GM21528 (cell line): ENCODE measurements at regions not wholly inside any gene's neighbourhood (a gene's known extent, or its start where the extent isn't known, plus 50 kb on each side); places are given as distances from the start of the nearest gene placed in this dataset.

ENCODE experiments used
- ATAC-seq: cut with Tn5 transposase; IDR thresholded peaks from one replicate; pipeline ENCODE4 v1.9.1; 2021; ENCODE audit warnings: mild to moderate bottlenecking, moderate library complexity; ENCODE audit not compliant: unreplicated experiment, low FRiP score

DNA sequence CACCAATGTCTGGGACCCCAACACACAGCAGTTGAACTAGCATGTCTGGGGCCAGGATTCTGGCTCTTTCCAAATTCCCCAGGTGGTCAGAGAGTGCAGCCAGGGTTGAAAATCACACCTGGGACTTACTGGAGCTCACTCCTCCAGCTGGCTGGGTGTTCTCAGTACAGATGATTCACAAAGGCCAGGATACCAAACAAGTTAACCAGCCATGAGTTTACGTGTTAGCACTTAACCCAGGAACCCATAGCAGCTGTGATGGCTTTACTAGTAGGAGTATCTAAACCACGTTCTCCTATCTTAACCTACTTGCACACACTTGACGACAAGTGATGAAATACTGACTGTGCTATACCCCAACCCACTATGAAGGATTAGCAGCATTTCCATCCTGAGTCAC, 222.8 kb downstream of the FBXO15 start:
- no peak for ATAC-seq

DNA sequence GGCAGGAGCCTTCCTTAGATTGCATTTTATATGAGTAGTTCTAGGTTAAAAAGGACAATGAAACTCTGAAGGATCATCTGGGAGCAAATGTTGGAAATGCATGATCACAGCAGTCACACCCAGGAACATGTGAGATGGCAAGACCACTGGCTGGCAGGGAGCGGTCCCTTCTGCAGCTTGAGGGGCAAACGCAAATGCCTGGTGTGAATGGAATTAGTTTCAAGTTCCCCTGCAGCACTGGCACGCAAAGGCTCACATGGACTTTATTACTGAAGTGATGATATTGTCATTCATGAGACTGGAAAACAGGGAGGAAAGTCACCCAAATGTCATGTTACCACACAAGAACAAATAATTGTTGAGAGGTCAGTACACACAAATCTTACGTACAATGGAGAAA, 223.3 kb downstream of the FBXO15 start:
- no peak for ATAC-seq

DNA sequence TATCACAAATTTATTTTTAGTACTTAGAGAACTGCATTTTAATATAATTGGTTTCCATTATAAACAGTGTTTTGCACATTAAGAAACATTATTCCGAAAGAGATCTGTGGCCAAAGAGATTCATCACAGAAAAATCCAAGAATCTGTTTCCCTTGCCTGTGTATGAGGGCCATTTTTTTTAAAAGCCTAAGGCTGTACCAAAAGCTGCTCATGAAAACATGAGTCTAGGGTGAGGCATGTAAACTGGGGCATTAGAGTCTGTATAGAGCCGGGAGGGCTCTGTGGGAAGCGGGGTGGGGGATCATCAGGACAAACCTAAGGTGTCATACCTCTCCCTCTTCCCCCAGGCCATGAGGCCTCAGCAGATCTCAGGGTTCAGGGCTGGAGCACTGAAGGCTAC, 223.8 kb downstream of the FBXO15 start:
- ATAC-seq: no peak

DNA sequence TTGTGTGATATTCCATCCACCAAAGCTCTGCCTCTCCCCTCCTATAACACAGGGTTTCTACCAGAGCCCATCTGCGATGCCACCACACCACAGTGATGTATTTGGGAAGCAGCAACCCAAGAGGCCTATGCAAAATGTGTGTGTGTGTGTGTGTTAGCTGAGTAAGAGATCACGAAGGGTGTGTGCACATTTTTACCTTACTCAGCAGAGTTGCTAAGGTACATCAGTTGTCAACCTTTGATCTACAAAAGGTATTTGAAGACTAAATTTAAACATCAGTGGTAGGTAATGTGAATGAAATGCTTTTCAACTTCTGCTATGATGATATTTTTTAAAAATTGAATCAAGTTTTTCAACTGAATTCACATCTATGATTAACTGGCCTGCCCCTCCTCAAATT, 227.6 kb downstream of the FBXO15 start:
- no peak for ATAC-seq

DNA sequence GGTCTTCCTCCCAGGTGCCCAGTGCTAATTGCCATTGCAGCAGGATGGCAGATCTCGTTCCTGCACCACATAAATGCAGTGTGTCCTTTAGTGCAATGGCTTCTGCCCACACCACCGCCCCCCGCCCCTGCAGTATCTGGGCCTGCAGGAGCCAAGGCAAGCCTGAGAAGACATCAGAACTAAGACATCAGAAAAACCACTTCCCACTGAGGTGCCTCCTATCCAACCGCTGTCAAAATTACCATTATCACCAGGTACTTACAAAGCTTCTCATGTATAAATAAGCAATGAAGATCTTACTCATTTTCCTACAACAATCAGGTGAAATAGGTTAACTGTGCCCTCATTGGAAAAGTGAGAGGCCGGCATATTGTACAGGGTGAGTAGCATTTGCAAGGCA, 228.8 kb downstream of the FBXO15 start:
- no peak for ATAC-seq

DNA sequence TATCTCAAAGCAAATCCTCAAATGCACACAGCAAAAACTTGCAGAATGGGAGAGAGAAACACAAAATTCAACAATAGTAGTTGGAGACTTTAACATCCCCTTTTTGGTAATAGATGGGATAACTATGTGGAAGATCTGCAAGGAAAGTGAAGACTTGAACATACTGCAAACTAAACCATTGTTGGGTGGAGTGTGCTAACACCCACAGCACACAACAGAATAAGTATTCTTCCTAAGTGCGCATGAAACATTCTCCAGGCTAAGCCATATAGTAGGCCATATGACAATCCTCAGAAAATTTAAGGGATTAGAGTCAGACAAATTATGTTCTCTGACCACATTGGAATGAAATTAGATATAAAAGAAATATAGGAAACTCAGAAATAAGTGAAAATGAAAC, 230.6 kb downstream of the FBXO15 start:
- ATAC-seq: no peak

DNA sequence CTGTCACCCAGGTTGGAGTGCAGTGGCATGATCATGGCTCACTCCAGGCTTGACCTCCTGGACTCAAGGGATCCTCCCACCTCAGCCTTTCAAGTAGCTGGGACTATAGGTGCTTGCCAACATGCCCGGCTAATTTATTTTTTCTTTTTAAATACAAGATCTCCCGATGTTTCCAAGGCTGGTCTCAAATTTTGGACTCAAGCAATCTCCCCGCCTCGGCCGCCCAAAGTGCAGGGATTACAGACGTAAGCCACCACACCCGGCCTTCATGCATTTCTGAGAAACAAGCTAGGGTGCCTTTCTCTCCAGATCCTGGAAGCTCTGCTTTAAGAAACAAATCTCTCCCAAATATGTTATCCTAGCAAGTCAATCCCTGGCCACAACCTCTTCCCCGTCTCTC, 234.1 kb downstream of the FBXO15 start:
- no peak for ATAC-seq

DNA sequence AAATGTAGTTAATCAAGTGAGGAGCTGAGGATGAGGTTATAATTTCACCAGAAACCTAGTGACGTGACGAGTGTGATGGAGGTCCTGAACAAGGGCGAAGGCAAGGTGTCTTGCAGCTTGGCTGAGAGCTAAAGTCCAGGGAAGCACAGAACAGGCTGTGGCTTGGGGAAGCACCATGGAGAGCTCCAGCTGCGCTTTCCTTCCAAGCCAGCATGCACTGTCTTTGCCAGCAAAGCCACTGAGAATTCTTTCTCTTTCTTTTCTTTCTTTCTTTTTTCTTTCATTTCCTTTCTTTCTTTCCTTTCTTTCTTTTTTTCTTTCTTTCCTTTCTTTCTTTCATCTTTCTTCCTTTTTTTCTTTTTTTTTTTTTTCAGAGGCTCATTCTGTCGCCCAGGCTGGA, 239.3 kb downstream of the FBXO15 start:
- no peak for ATAC-seq

DNA sequence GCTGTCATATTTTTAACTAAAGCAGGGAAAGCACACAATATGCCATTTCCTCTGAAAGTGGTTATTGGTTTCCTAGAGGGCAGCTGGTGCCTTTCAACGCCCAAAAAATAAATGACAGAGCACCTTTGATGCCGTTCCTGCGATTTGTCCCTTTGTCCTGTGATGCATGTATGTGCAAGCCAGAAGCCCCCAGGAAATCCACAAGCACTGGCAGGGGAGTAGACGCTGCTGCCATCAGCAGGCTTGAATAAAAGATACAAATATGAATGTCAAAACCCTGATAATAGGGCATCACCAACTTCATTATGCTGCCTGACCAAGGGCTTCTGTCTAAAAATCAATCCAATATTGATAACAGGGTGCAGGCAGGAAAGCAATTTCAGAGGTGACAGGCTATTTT, 246.1 kb downstream of the FBXO15 start:
- ATAC-seq: no peak

DNA sequence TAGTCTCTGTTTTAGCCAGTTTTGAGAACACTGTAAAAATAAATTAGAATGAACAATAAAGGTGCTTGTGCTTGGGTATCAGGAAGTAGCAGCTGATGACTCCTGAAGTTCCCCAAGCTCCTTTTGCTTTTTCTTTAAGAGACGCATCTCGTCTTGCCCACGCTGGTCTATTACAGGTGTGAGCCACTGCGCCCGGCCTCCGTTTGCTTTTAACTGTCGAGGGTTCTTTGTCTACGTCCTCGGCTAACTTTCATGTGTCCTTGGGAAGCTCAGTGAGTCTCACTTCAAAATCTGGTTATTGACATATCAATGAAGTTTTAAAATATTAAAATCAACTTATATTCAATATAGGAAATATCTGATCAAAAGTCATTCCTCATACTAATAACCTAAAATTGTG, 246.5 kb downstream of the FBXO15 start:
- ATAC-seq: no peak

DNA sequence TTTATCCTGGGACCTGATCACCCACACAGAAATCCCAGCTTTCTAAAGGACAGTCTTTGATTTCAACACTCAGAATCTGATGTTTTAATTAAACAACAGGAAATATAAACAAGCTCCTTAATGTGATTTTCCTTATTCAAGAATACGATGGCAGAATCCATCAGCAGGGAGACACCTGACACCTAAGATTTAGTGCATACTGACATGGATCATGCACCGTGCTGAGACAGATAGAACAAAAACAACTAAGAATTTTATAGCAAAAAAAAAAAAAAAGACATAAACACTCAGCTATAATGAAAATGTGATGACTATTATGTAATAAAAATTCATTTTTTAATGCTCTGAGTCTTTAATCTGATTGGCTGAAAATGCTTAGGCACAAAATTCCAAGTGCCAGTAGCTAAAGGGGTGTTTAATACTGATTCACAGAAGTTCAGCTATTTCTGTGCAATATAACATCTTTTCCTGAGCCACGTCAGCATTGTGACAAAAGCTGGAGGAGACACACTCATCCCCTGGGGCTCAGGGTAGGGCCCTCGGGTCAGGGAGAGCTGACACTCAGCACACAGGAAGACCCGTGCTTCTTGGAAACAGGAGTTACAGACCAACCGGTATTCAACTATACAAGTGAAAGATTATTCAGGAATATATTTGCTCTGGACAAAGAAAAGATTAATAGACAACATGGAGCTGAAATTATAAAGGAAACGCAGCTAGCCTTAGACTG, 247.4 kb downstream of the FBXO15 start:
- ATAC-seq: no peak

DNA sequence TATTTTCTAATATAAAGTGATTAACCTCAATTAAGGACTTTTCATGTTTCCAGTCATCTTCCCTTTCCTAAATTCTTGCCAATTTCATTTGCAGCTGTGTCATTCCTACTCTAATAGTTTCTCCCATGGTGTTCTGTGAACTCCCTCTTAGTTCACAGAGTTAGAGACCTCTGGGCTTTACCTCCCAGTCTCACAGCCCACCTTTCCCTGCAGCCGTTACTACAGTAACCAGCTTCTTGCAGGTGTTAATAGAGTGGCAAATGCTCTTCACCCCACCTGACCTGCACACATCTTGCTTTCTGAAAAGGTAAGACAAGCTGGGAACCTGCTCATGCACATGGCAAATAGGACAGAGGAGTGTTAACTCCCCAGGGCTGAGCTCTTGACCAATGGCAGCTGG, 250.1 kb downstream of the FBXO15 start:
- no peak for ATAC-seq

DNA sequence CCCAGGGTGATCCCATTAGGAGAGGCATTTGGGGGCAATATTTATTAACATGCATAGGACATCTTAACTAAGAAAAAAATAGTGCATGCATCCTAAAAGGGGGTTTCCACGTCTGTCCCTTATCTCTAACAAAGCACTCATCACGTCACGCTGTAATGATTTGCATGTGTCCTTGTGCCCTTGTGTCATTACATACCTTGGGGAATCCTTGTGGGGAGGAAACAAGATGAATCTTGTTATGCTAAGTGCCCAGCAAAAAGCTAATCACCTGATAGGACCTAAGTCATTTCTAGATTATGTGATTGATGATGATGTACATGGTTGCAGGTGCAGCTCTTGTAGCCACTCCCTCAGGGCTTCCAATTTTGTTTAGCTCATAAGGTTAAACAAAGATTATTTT, 250.9 kb downstream of the FBXO15 start:
- no peak for ATAC-seq

DNA sequence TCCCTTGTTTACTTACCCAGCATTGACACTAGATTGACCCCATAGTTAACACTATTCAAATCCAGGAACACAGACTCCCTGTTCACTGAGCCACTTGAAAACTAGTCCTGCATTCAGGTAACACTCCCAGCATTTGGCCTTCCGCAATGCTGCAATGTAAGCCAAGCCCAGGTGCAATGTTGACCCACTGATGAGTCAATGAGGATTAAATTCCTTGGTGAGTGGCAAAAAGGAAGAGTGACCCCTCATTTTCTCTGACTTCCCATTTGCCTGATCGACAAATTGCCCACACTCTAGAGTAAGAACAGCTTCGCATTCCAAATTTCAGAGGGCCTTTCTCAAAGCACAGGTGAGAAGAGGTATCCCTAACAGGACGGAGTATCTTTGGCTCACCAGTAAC, 251.9 kb downstream of the FBXO15 start:
- no peak for ATAC-seq

DNA sequence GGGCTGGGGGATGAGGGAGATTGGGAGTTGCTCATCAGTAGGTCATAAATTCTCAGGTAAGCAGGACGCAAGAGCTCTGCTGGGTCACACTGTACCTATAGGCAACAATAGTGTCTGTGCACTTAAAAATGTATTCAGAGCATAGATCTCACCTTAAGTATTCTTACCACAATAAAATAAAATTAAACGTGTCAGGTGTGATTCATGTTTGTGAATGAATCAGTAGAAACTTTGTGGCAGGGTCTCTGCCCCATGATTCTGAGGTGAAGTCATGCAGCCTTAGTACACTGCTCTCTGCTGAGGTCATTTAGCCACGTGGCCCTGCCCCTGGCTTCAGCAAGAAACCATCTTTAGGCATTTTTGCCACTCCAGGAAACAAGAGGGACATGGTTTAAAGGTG, 253.8 kb downstream of the FBXO15 start:
- no peak for ATAC-seq

DNA sequence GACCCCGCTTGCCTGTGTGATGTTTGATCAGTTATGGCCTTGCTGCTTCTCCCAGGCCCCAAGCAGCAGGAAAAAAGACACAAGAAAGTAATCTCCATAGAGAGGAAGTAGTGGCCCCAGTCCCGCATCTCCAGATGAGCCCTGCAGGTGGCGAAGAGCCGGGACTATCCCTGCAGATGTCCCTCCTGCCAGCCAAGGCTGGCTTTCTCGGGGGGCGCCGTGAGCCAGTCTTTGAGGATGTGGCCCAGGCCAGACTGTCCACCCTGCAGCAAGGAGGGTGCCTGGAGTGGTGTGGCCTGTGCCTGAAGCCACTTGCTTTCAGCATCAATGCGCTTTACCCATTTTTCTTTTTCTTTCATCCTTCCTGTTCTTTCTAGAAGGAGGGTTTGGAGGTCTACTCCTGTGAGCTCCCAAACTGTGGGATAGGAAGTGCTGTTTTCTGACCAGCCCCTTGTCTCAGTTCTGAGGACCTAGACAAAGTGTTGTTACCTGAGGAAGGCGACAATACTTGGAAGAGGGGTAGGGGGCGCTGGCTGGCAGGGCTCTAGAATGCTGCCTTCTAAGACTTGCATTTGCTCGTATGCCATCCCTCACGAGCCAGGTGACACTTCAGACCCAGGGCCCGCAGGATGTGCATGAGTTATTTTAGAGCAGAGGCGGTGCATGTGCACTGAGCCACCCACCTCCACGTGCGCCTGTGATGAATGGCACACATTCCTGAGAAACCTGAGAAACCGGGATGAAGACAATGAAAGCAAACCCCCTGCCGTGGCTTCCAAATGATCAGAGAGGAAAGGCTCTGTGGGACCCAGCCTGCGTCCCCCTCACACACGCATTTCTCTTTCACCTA, 255.8 kb downstream of the FBXO15 start:
- ATAC-seq: no peak

DNA sequence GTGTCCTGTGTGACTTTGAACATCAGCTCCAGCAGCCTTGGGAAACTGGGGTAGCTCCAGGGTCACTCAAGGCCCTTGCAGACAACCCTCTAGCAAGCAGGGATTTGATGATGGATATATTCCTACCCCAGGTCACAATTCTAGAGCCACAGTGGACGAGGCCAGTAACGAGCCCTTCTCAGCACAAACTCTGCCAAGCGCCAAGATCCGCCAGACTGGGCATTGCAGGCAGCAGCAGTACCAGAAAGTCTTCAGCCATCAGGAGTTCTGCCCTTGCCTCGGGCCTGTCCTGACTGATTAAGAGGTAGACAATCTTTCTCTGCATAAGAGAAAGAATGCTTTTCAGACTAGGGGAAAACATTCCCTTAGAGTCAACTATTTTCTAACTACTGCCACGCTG, 259.1 kb downstream of the FBXO15 start:
- no peak for ATAC-seq

DNA sequence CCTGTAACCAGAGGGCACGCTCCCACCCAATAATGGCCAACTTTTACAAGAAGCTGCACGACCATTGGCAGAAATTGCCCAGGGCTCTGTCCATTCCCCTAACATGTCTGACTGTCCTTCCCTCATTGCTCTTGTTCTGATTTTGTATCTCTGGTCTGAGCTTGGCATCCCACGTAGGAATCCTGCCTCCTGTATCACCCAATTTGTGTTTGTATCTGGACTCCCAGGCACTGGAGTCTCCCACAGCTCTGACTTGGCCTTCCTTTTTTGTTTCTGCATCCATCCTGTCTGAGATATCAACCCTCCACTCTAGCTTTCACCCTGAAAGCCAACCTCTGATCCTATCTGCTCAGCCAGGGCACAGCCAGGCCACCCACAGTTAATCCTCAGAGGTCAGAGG, 259.8 kb downstream of the FBXO15 start:
- ATAC-seq: no peak

DNA sequence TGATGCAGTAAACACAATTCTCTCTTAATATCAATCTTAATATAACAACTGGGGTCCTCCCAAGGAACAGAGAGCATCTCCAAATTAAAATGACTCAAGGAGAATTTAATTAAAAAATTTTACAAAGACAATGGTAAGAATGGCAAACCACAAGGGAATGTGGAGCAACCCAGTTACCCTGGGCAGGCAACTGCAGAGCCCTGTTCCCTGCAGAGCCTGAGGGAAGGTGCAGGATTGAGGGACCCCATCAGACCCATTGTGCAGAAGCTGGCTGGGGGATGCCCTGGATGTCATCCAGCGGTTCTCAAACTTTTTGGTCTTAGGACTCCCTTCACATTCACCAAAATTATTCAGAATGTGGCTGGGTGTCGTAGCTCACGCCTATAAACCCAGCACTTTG, 262.8 kb downstream of the FBXO15 start:
- ATAC-seq: no peak

DNA sequence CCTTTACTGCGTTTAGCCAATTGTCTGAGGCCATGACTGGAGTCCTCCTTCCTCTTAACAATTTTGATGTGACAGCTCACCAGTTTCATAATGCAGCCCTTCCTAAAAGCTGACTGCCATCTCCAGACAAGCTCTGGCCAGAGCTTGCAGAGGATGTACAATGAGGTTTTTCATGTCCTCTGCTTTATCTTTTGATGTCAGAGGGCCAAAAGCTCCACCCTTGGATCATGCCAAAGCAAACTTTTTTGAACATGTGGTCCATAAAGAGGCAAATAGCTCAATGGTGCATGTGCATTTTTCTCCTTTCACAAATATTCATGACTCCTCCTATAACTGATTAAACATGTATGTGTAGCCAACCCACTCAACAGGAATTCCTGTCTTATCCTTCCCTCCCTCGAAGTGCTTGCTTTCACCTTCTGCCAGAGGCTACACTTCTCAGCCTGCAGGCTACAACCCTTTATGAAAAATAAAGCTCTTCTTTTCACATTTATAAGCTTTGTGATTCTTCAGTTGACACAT, 266.2 kb downstream of the FBXO15 start:
- ATAC-seq: no peak

DNA sequence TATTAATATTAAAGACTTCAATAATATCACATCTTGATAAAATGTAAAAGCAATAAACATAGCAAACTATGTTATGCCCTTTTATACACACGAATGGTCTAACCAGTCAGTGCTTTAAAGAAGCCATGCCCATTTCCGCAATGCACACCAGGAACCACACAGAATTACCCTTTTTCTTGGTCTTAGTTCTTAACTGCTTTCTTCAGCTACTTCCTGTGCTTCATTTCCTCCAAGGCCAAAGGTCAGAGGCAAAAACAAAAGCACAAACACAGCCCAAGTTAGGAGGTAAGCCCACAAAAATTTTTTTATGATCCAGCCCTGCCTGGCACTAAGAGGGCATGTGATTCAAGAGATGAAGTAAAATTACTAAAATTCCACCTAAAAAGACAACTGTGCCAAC, 267.2 kb downstream of the FBXO15 start:
- ATAC-seq: no peak

DNA sequence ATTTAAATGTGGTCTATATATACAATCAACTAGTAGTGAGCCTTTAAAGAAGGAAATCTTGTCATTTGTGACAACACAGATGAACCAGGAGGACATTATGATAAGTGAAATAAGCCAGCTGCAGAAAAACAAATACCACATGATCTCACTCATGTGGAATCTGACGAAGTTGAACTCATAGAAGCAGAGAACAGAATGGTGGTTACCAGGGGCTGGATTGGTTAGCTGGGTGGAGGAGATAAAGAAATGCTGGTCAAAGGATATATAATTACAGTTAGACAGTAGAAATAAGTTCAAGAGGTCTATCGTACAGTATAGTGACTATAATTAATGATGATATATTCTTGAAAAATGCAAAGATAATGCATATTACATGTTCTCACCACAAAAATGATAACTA, 267.9 kb downstream of the FBXO15 start:
- no peak for ATAC-seq
